GM12892 (cell line): ENCODE measurements at regions not wholly inside any gene's neighbourhood (a gene's known extent, or its start where the extent isn't known, plus 50 kb on each side); places are given as distances from the start of the nearest gene placed in this dataset.

ENCODE experiments used
- POLR2A ChIP-seq: IDR thresholded peaks from 2 replicates; pipeline ENCODE4 v1.6.1; 2011; ENCODE audit warnings: low read depth, low read length, control low read depth
- POLR2AphosphoS5 ChIP-seq: IDR thresholded peaks from 2 replicates; pipeline ENCODE4 v1.6.1; 2011; ENCODE audit warnings: low read depth, low read length, control low read depth
- TAF1 ChIP-seq: IDR thresholded peaks from 2 replicates; pipeline ENCODE4 v1.6.1; 2011; ENCODE audit warnings: low read depth, mild to moderate bottlenecking, control low read depth, low read length, borderline replicate concordance

DNA sequence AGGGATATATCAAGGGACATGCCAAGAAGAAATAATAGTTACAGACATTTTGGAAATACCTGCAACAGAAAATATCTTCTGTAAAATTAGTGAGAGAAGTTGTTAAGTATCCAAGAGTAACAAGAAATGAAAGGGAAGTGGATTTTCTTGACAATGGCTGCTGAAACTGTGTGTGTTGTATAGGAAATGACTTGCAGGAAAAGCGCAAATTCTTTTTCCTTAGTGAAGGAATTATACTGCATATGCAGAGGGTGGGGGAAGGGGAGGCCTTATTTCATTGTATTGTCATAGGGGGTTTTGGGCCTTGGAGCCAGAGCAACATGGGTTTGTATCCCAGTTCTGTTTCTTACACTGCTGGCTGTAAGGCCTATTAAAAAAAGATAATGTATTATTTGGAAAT, 84.4 kb upstream of the DDHD1 start:
- no peak for TF ChIP-seq POLR2A
- no peak for TF ChIP-seq TAF1
- no peak for TF ChIP-seq POLR2AphosphoS5
